Activated naive CD4-positive, alpha-beta T cell treated with anti-CD3 and anti-CD28 coated beads, Interleukin-2, amount 10 ng/mL, durations not matched to agents 7 days and 5 days (primary cell): ENCODE measurements at regions not wholly inside any gene's neighbourhood (a gene's known extent, or its start where the extent isn't known, plus 50 kb on each side); places are given as distances from the start of the nearest gene placed in this dataset.

ENCODE experiments used
- CTCF ChIA-PET: fragments of 350-600 bp; sonication (Branson Sonifier 250); formaldehyde crosslinking; loops from one replicate; lab custom pipeline; 2021; ENCODE audit warnings: antibody characterized with exemption; lab: Charles Lee
- DNase-seq: peaks from one replicate; pipeline ENCODE4 v3.0.0-alpha.2; 2020
- H3K27ac Mint-ChIP-seq: one replicate; pipeline ENCODE4 v1.8.0; 2021; ENCODE audit warnings: mild to moderate bottlenecking, moderate library complexity, mixed read lengths
- H3K27me3 Mint-ChIP-seq: one replicate; pipeline ENCODE4 v1.8.0; 2021; ENCODE audit warnings: mild to moderate bottlenecking, mixed read lengths
- H3K36me3 Mint-ChIP-seq: one replicate; pipeline ENCODE4 v1.8.0; 2021; ENCODE audit warnings: mixed read lengths
- H3K4me1 Mint-ChIP-seq: one replicate; pipeline ENCODE4 v1.8.0; 2021; ENCODE audit warnings: mixed read lengths
- H3K4me3 Mint-ChIP-seq: one replicate; pipeline ENCODE4 v1.8.0; 2021; ENCODE audit warnings: mild to moderate bottlenecking, moderate library complexity, mixed read lengths
- H3K9me3 Mint-ChIP-seq: one replicate; pipeline ENCODE4 v1.8.0; 2021; ENCODE audit warnings: mixed read lengths

DNA sequence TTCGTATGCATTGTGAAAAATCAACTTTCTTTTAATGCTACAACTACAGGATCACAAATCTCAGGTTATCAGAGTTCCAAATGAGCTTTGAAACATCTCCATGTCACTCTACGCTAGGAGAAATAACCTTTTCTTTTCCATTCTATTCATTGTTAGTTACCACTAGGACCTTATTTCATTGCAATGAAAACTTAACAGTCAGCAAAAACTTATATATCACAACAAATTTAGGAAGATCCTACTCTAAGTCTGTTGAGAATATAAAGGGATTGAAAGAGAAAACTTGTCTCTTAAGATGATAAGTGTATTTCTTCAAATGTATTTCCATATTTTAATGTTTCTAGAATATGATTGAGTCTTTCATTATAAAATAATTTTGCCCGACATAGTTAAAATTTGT lies 539.1 kb downstream of the TMTC2 start:
- Mint-ChIP-seq H3K27me3 (no peaks in the 10 kb centered on the region), H3K4me3 (no peak overlapping the region), H3K9me3 (peaks cover 8% of the 10 kb centered on the region), H3K4me1 (no peaks in the 10 kb centered on the region), H3K36me3 (no peaks in the 10 kb centered on the region), H3K27ac (no peak overlapping the region)
- no peak for DNase-seq
- CTCF ChIA-PET, result no interaction called here

GRCh38 chr12:83224012-83224411 lies 537.3 kb downstream of the TMTC2 start:
- Mint-ChIP-seq H3K9me3 (peaks cover 6% of the 10 kb centered on the region), H3K36me3 (no peaks in the 10 kb centered on the region), H3K4me1 (no peaks in the 10 kb centered on the region), H3K4me3 (no peak overlapping the region), H3K27me3 (no peaks in the 10 kb centered on the region), H3K27ac (no peak overlapping the region)
- CTCF ChIA-PET, result no interaction called here
- no peak for DNase-seq

- Mint-ChIP-seq H3K9me3 (no peaks in the 10 kb centered on the region), H3K4me1 (no peaks in the 10 kb centered on the region), H3K27me3 (no peaks in the 10 kb centered on the region), H3K36me3 (no peaks in the 10 kb centered on the region), H3K4me3 (no peak overlapping the region), H3K27ac (no peak overlapping the region)
- CTCF ChIA-PET, result no interaction called here
- no peak for DNase-seq
These were observed 534.1 kb downstream of the TMTC2 start for GRCh38 chr12:83220774-83221173.

- H3K27me3 Mint-ChIP-seq, result no peaks in the 10 kb centered on the region
These were observed 529.5 kb downstream of the TMTC2 start for GRCh38 chr12:83216230-83216629.

GRCh38 chr12:83214185-83214584 lies 527.5 kb downstream of the TMTC2 start:
- H3K27me3 Mint-ChIP-seq, result no peaks in the 10 kb centered on the region
- no peak for DNase-seq
- CTCF ChIA-PET, result no interaction called here

More at GRCh38 chr12:83216230-83216629, 529.5 kb downstream of the TMTC2 start:
- CTCF ChIA-PET, result no interaction called here
- Mint-ChIP-seq H3K9me3 (no peaks in the 10 kb centered on the region), H3K4me3 (no peak overlapping the region), H3K36me3 (no peaks in the 10 kb centered on the region), H3K4me1 (no peaks in the 10 kb centered on the region), H3K27ac (no peak overlapping the region)
- DNase-seq, result no peak

GRCh38 chr12:83210933-83211332 lies 524.2 kb downstream of the TMTC2 start:
- Mint-ChIP-seq H3K4me3 (no peak overlapping the region), H3K4me1 (no peaks in the 10 kb centered on the region), H3K27me3 (no peaks in the 10 kb centered on the region), H3K9me3 (no peaks in the 10 kb centered on the region), H3K36me3 (no peaks in the 10 kb centered on the region), H3K27ac (no peak overlapping the region)
- no peak for DNase-seq
- CTCF ChIA-PET, result no interaction called here

More at GRCh38 chr12:83214185-83214584, 527.5 kb downstream of the TMTC2 start:
- Mint-ChIP-seq H3K27ac (no peak overlapping the region), H3K4me1 (no peaks in the 10 kb centered on the region), H3K9me3 (no peaks in the 10 kb centered on the region), H3K36me3 (no peaks in the 10 kb centered on the region), H3K4me3 (no peak overlapping the region)

- CTCF ChIA-PET, result no interaction called here
- Mint-ChIP-seq H3K4me3 (no peak overlapping the region), H3K27me3 (no peaks in the 10 kb centered on the region)
These were observed 512.4 kb downstream of the TMTC2 start for GRCh38 chr12:83199069-83199468.

DNA sequence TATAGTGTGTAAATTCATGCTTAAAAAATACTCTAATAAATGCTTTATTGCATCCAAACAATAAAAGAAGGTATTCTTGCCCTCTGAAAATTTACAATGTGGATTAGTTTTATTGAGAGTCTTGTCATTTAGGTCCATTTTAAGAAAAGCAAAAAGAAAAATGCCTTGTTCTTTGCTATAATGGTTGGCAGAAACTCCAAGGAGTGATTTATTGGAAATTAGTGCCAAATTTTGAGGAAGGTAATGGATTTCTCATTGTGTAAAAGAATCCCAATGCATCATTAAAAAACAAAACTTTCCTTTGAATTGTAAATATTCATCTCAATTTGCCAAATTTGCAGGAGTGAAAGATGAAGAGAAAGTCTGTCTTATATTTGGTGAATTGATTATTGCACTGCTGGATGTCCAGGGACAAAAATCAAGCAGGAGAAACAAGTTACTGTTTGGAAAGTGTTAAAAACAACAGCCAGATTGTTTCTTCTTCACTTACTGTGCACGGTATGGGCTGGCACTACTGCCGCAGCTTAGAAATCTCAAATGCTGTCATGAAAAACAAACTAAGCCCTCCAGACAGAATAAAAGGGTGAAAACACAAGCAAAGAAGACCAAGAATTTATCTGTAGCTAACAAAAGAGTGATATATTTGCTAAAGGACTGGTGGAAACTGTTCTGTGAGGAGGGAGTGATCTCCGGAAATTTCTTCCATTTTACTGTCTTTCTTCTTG lies 511.7 kb downstream of the TMTC2 start:
- H3K36me3 Mint-ChIP-seq, result no peaks in the 10 kb centered on the region
- H3K27ac Mint-ChIP-seq, result no peak overlapping the region
- H3K4me3 Mint-ChIP-seq, result no peak overlapping the region
- DNase-seq, result no peak
- CTCF ChIA-PET, result no interaction called here
- no peaks in the 10 kb centered on the region for H3K4me1 Mint-ChIP-seq
- H3K9me3 Mint-ChIP-seq, result no peaks in the 10 kb centered on the region
- no peaks in the 10 kb centered on the region for H3K27me3 Mint-ChIP-seq

More at GRCh38 chr12:83199069-83199468, 512.4 kb downstream of the TMTC2 start:
- H3K27ac Mint-ChIP-seq, result no peak overlapping the region
- DNase-seq, result no peak
- no peaks in the 10 kb centered on the region for H3K36me3 Mint-ChIP-seq
- H3K9me3 Mint-ChIP-seq, result no peaks in the 10 kb centered on the region
- H3K4me1 Mint-ChIP-seq, result no peaks in the 10 kb centered on the region

- Mint-ChIP-seq H3K9me3 (no peaks in the 10 kb centered on the region), H3K4me1 (no peaks in the 10 kb centered on the region), H3K4me3 (no peak overlapping the region), H3K27me3 (no peaks in the 10 kb centered on the region), H3K27ac (no peak overlapping the region), H3K36me3 (no peaks in the 10 kb centered on the region)
- CTCF ChIA-PET, result no interaction called here
- DNase-seq, result no peak
These were observed 510.8 kb downstream of the TMTC2 start for GRCh38 chr12:83197483-83197914.

DNA sequence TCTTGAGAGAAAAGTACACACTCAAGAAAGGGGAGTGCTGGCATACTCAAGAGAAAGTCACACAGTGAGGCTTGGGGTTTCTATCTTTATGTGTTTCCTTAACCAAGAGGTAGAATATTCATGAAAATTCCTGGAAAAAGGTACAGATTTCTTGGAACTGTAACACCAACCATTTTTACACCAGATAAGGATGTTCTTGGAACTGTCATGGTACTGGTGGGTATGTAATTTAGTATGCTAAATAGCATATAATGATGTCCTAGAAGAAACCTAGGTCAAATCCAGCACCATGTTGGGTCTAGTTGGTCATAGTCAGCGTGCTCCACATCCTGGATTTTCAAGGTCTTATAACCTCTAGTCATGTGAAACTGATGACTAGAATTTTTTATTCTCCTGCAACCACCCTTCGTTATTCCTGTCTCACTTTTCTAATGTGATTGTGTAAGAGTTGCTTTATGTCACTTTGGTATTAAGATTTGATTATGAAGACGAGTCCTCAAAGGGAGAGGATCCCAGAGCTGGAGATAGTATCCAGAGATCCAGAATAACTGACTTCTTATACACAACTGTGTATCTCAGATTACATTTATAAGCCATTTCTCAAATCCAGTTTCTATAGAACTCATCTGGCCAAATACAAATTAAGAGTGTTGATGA lies 510.1 kb downstream of the TMTC2 start:
- Mint-ChIP-seq H3K4me1 (no peaks in the 10 kb centered on the region), H3K4me3 (no peak overlapping the region), H3K27ac (no peak overlapping the region), H3K27me3 (no peaks in the 10 kb centered on the region), H3K36me3 (no peaks in the 10 kb centered on the region), H3K9me3 (no peaks in the 10 kb centered on the region)
- CTCF ChIA-PET, result no interaction called here
- DNase-seq, result no peak

GRCh38 chr12:83190631-83191390 lies 504.1 kb downstream of the TMTC2 start:
- no peaks in the 10 kb centered on the region for H3K4me1 Mint-ChIP-seq
- CTCF ChIA-PET, result no interaction called here
- no peaks in the 10 kb centered on the region for H3K36me3 Mint-ChIP-seq
- no peak overlapping the region for H3K27ac Mint-ChIP-seq
- no peaks in the 10 kb centered on the region for H3K9me3 Mint-ChIP-seq
- H3K4me3 Mint-ChIP-seq, result no peak overlapping the region
- H3K27me3 Mint-ChIP-seq, result no peaks in the 10 kb centered on the region
- DNase-seq, result no peak

DNA sequence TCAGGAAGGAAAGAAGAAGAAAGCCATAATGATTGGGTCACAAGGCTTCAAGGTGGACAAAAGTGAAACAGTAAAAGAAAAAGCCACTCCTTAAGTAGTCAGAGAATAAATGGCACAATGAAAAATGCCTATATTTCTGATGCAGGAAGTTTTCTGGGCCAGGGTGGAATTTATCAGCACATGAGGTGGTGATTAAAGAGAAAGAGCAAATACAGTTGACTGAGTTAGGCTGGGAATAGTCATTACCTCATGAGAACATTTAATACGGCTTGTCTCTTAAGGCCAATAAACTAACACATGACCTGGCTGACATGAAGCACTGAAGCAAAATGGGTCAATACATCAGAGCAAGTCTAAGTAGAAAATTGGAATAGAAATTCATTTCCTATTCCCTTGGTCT lies 499.7 kb downstream of the TMTC2 start:
- CTCF ChIA-PET, result no interaction called here
- no peak overlapping the region for H3K27ac Mint-ChIP-seq

DNA sequence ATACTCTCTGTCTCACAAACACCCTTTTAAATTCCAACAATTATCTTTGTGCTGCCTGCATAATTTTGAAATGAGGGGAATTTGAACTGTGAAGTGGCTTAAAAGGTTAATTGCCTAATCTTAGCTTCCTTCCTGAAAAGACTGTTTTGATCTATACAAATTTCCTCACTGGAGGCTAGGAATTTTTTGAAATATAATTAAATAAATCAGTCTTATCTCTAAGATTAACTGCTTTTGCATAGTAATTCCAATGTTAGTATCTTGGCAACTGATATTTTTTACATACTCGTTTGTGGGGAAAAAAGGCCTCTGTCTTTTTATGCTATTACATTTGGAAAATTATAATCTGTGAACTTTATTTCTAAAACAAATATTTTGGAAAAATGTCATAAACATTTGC lies 498.5 kb downstream of the TMTC2 start:
- Mint-ChIP-seq H3K27me3 (no peaks in the 10 kb centered on the region), H3K27ac (no peak overlapping the region), H3K4me3 (no peak overlapping the region), H3K4me1 (no peaks in the 10 kb centered on the region), H3K9me3 (no peaks in the 10 kb centered on the region), H3K36me3 (no peaks in the 10 kb centered on the region)
- CTCF ChIA-PET, result no interaction called here
- no peak for DNase-seq

More for the DNA sequence above, 499.7 kb downstream of the TMTC2 start:
- Mint-ChIP-seq H3K4me3 (no peak overlapping the region), H3K9me3 (no peaks in the 10 kb centered on the region), H3K4me1 (no peaks in the 10 kb centered on the region), H3K27me3 (no peaks in the 10 kb centered on the region), H3K36me3 (no peaks in the 10 kb centered on the region)
- no peak for DNase-seq
